NCI-H82 (cell line): ENCODE measurements at regions not wholly inside any gene's neighbourhood (a gene's known extent, or its start where the extent isn't known, plus 50 kb on each side); places are given as distances from the start of the nearest gene placed in this dataset.
"Not testable (repeated sequence)": the region's sequence is repeated elsewhere in the genome, so short reads cannot be mapped to it uniquely, and the experiment has no call there.

Experiments
- DNase-seq: peaks from one replicate; lab custom pipeline; 2025; lab: John Stamatoyannopoulos, UW

- DNase-seq, result no peak
These were observed 90.0 kb downstream of the CD24 start for GRCh38 chr6:106884576-106884975.

GRCh38 chr6:106883808-106884262, 90.7 kb downstream of the CD24 start:
- DNase-seq, result peak; percentile 72

GRCh38 chr6:106882601-106883518, 91.7 kb downstream of the CD24 start:
- DNase-seq, result no peak

- DNase-seq, result no peak
These were observed 92.4 kb downstream of the CD24 start for GRCh38 chr6:106882138-106882537.

- DNase-seq, result no peak
These were observed 93.6 kb downstream of the CD24 start for GRCh38 chr6:106880952-106881351.

GRCh38 chr6:106875782-106876321, 98.7 kb downstream of the CD24 start:
- DNase-seq, result no peak

GRCh38 chr6:106874481-106874880, 100.0 kb downstream of the CD24 start:
- DNase-seq, result no peak

- DNase-seq, result no peak
These were observed 102.5 kb downstream of the CD24 start for GRCh38 chr6:106872049-106872448.

- no peak for DNase-seq
These were observed 103.5 kb downstream of the CD24 start for GRCh38 chr6:106870824-106871717.

- no peak for DNase-seq
These were observed 104.5 kb downstream of the CD24 start for GRCh38 chr6:106870069-106870468.

GRCh38 chr6:106869203-106869602, 105.3 kb downstream of the CD24 start:
- no peak for DNase-seq

GRCh38 chr6:106866875-106867658, 107.5 kb downstream of the CD24 start:
- no peak for DNase-seq

- no peak for DNase-seq
These were observed 111.7 kb downstream of the CD24 start for GRCh38 chr6:106862858-106863257.

- no peak for DNase-seq
These were observed 113.6 kb downstream of the CD24 start for GRCh38 chr6:106860940-106861339.

GRCh38 chr6:106858653-106859092, 115.9 kb downstream of the CD24 start:
- no peak for DNase-seq

GRCh38 chr6:106857771-106858652, 116.5 kb downstream of the CD24 start:
- DNase-seq, result no peak

GRCh38 chr6:106857310-106857709, 117.2 kb downstream of the CD24 start:
- not testable (repeated sequence) for DNase-seq

GRCh38 chr6:106856227-106856874, 118.2 kb downstream of the CD24 start:
- DNase-seq, result no peak

- DNase-seq, result no peak
These were observed 119.4 kb downstream of the CD24 start for GRCh38 chr6:106855117-106855516.
